HL-60 (cell line): ENCODE measurements at regions not wholly inside any gene's neighbourhood (a gene's known extent, or its start where the extent isn't known, plus 50 kb on each side); places are given as distances from the start of the nearest gene placed in this dataset.

Experiments
- DNase-seq, 2 experiments: peaks; one replicate each; pipeline ENCODE4 v3.0.0-alpha.2; 2010 to 2020; ENCODE audit warnings: low read depth in 1 of 2, low spot score in 1 of 2
- H3K27ac ChIP-seq: fragments of 250-450 bp; sonication (Bioruptor Pico); replicated peaks from 2 replicates; pipeline ENCODE4 v1.5.1; 2020; ENCODE audit warnings: mild to moderate bottlenecking, moderate library complexity
- H3K27me3 ChIP-seq: fragments of 250-450 bp; sonication (Bioruptor Pico); 2 replicates; pipeline ENCODE4 v1.5.1; 2021; ENCODE audit warnings: mild to moderate bottlenecking, moderate library complexity; ENCODE audit not compliant: insufficient read depth, poor library complexity, severe bottlenecking
- H3K4me3 ChIP-seq: replicated peaks from 2 replicates; pipeline ENCODE4 v1.5.1; 2011; ENCODE audit warnings: mild to moderate bottlenecking, control low read depth, low read length; ENCODE audit not compliant: insufficient read depth
- CTCF ChIP-seq: IDR thresholded peaks from one replicate; pipeline ENCODE4 v1.5.1; 2011; ENCODE audit warnings: low read length, control low read depth, inconsistent platforms; ENCODE audit not compliant: insufficient read depth
- GABPA ChIP-seq: IDR thresholded peaks from 2 replicates; pipeline ENCODE4 v1.6.1; 2012; ENCODE audit warnings: low read depth
- POLR2AphosphoS5 ChIP-seq: IDR thresholded peaks from 2 replicates; pipeline ENCODE4 v1.6.1; 2012; ENCODE audit warnings: low read depth
- REST ChIP-seq: IDR thresholded peaks from 2 replicates; pipeline ENCODE4 v1.6.1; 2012; ENCODE audit warnings: low read depth; ENCODE audit not compliant: insufficient replicate concordance
- SPI1 ChIP-seq: IDR thresholded peaks from 2 replicates; pipeline ENCODE4 v1.6.1; 2012; ENCODE audit warnings: low read depth, mild to moderate bottlenecking, borderline replicate concordance

GRCh38 chr4:176902710-176903323, 110.1 kb upstream of the VEGFC start:
- no peak for TF ChIP-seq CTCF
- TF ChIP-seq GABPA: no peak
- Histone ChIP-seq H3K27me3 (no peaks in the 10 kb centered on the region), H3K4me3 (no peak overlapping the region), H3K27ac (no peak overlapping the region)
- no peak for DNase-seq

- no peak overlapping the region for H3K4me3 ChIP-seq
- no peak for DNase-seq
- H3K27me3 ChIP-seq: no peaks in the 10 kb centered on the region
- no peak for TF ChIP-seq REST
- no peak for TF ChIP-seq CTCF
- no peak for TF ChIP-seq SPI1
- TF ChIP-seq POLR2AphosphoS5: no peak
- TF ChIP-seq GABPA: no peak
- no peak overlapping the region for H3K27ac ChIP-seq
These were observed 114.0 kb upstream of the VEGFC start for GRCh38 chr4:176906709-176907108.

- H3K27ac ChIP-seq: no peak overlapping the region
- DNase-seq: no peak
- H3K27me3 ChIP-seq: no peaks in the 10 kb centered on the region
- H3K4me3 ChIP-seq: no peak overlapping the region
- TF ChIP-seq REST (no peak), GABPA (no peak), CTCF (no peak), POLR2AphosphoS5 (no peak), SPI1 (no peak)
These were observed 117.9 kb upstream of the VEGFC start for GRCh38 chr4:176910646-176911045.

- Histone ChIP-seq H3K4me3 (no peak overlapping the region), H3K27me3 (no peaks in the 10 kb centered on the region), H3K27ac (no peak overlapping the region)
- no peak for DNase-seq
- no peak for TF ChIP-seq SPI1
- TF ChIP-seq POLR2AphosphoS5: no peak
- TF ChIP-seq GABPA: no peak
These were observed 126.9 kb upstream of the VEGFC start for GRCh38 chr4:176919631-176920030.
